MM.1S (cell line): ENCODE measurements at regions not wholly inside any gene's neighbourhood (a gene's known extent, or its start where the extent isn't known, plus 50 kb on each side); places are given as distances from the start of the nearest gene placed in this dataset.

Experiments used
- CTCF ChIP-seq: fragments of 300-600 bp; sonication (generic); IDR thresholded peaks from 2 replicates; pipeline ENCODE4 v1.5.1; 2016; ENCODE audit warnings: antibody characterized with exemption, low read length, mixed read lengths
- EZH2 ChIP-seq: fragments of 300-600 bp; sonication (generic); optimal IDR thresholded peaks from 2 replicates; pipeline ENCODE3; 2017; ENCODE audit warnings: low read depth, mild to moderate bottlenecking, antibody characterized with exemption, low read length, mixed read lengths
- EZH2phosphoT487 ChIP-seq: fragments of 300-600 bp; sonication (generic); IDR thresholded peaks from 2 replicates; pipeline ENCODE4 v1.6.1; 2018; ENCODE audit warnings: antibody characterized with exemption, low read length

- TF ChIP-seq EZH2 = no peak
- TF ChIP-seq CTCF = no peak
- TF ChIP-seq EZH2phosphoT487 = no peak
These were observed 393.0 kb downstream of the BMP4 start for GRCh38 chr14:53563628-53564027.
